HepG2 (cell line): ENCODE measurements at regions not wholly inside any gene's neighbourhood (a gene's known extent, or its start where the extent isn't known, plus 50 kb on each side); places are given as distances from the start of the nearest gene placed in this dataset.

Experiments used
- ATAC-seq: fragments of 200-7000 bp; cut with Tn5 transposase; 3 replicates; pipeline ENCODE4 v1.9.1; 2020; ENCODE audit warnings: mild to moderate bottlenecking, moderate library complexity
- BruUV-seq: library from RNA; stranded (reverse); fragments of 400-500 nt; replicated peaks from 2 replicates; lab custom pipeline; 2021; lab: Mats Ljungman, UMichigan
- CTCF ChIA-PET: fragments of 300-600 bp; formaldehyde crosslinking; extraction: SDS; loops from one replicate; lab custom pipeline; 2021; ENCODE audit warnings: low total read pairs, inconsistent platforms, low intra/inter-chr PET ratio; lab: Yijun Ruan, JAX
- POLR2A ChIA-PET: fragments of 350-600 bp; sonication (Branson Sonifier 250); formaldehyde crosslinking; loops from one replicate; lab custom pipeline; 2020; ENCODE audit warnings: antibody characterized with exemption, inconsistent platforms; lab: Yijun Ruan, JAX
- DNase-seq: peaks from one replicate; pipeline ENCODE4 v3.0.0-alpha.2; 2015; ENCODE audit warnings: low spot score
- FAIRE-seq: peaks from 3 replicates; lab custom pipeline; 2011; peaks lifted over from hg19 to GRCh38; lab: Jason Lieb, UNC
- H2AFZ ChIP-seq: one replicate; pipeline ENCODE4 v1.6.1; 2011; ENCODE audit warnings: low read length, inconsistent platforms
- H3K27ac ChIP-seq: fragments of 300-600 bp; 3 replicates; pipeline ENCODE4 v1.8.0; 2011; ENCODE audit warnings: mixed run types, mild to moderate bottlenecking, mixed read lengths, low read length, inconsistent platforms; ENCODE audit not compliant: insufficient read depth; ENCODE audit errors: extremely low read length
- H3K27me3 ChIP-seq, 2 experiments: fragments of 200-600 bp in 1 of 2; 2 replicates in 1 of 2; 3 replicates in 1 of 2; pipeline versions ENCODE4 v1.6.0 to v1.8.0; 2011; ENCODE audit warnings: low read length in 2 of 2, mild to moderate bottlenecking in 2 of 2, moderate library complexity in 2 of 2, inconsistent platforms in 1 of 2; ENCODE audit not compliant: insufficient read depth in 2 of 2, control insufficient read depth in 1 of 2
- H3K36me3 ChIP-seq, 2 experiments: fragments of 200-600 bp in 1 of 2; replicated peaks in 1 of 2; 2 replicates in 1 of 2; 3 replicates in 1 of 2; pipeline versions ENCODE4 v1.5.1 to v1.8.0; 2011; ENCODE audit warnings: low read length in 2 of 2, inconsistent platforms in 1 of 2; ENCODE audit not compliant: insufficient read depth in 2 of 2, control insufficient read depth in 1 of 2
- H3K4me1 ChIP-seq: 2 replicates; pipeline ENCODE4 v1.5.1; 2012; ENCODE audit warnings: low read length, inconsistent platforms; ENCODE audit not compliant: insufficient read depth
- H3K4me2 ChIP-seq: 2 replicates; pipeline ENCODE4 v1.6.0; 2011; ENCODE audit warnings: low read depth, low read length, inconsistent platforms
- H3K4me3 ChIP-seq, 3 experiments: fragments of 200-600 bp in 1 of 3; sonication (generic), shearing (Covaris generic) in 1 of 3; replicated peaks in 1 of 3; 2 replicates each; pipeline ENCODE4 v1.5.1; 2011 to 2016; ENCODE audit warnings: low read length in 3 of 3, inconsistent platforms in 2 of 3, low read depth in 2 of 3, mild to moderate bottlenecking in 2 of 3, control low read depth in 1 of 3, mixed read lengths in 1 of 3; ENCODE audit not compliant: insufficient read depth in 1 of 3
- H3K79me2 ChIP-seq: one replicate; pipeline ENCODE4 v1.6.1; 2011; ENCODE audit warnings: low read length, inconsistent platforms; ENCODE audit not compliant: insufficient read depth
- H3K9ac ChIP-seq: 2 replicates; pipeline ENCODE4 v1.6.0; 2011; ENCODE audit warnings: mild to moderate bottlenecking, low read depth, low read length, inconsistent platforms; ENCODE audit not compliant: insufficient read depth
- H3K9me3 ChIP-seq: 2 replicates; pipeline ENCODE4 v1.5.1; 2012; ENCODE audit warnings: mild to moderate bottlenecking, low read length
- H4K20me1 ChIP-seq: 2 replicates; pipeline ENCODE4 v1.6.0; 2011; ENCODE audit warnings: inconsistent platforms, mild to moderate bottlenecking, low read length, moderate library complexity; ENCODE audit not compliant: insufficient read depth
- MXI1 ChIP-seq: IDR thresholded peaks from 3 replicates; pipeline ENCODE4 v1.6.1; 2012; ENCODE audit warnings: low read depth, low read length, inconsistent platforms, borderline replicate concordance
- NR1H2 ChIP-seq: sonication (generic); formaldehyde crosslinking; IDR thresholded peaks from 2 replicates; pipeline ENCODE4 v1.8.1; 2022; ENCODE audit warnings: low read depth, missing genetic modification reagents, borderline replicate concordance
- ZC3H13 ChIP-seq: sonication (generic); formaldehyde crosslinking; IDR thresholded peaks from 2 replicates; pipeline ENCODE4 v1.8.1; 2023; ENCODE audit warnings: mild to moderate bottlenecking, missing genetic modification reagents, moderate library complexity
- ZFP36 ChIP-seq: fragments of 150-350 bp; IDR thresholded peaks from 2 replicates; pipeline ENCODE4 v1.6.1; 2018; ENCODE audit warnings: borderline replicate concordance, low read length, low read depth; ENCODE audit not compliant: partially characterized antibody
- ZSCAN20 ChIP-seq: sonication (generic); formaldehyde crosslinking; IDR thresholded peaks from 2 replicates; pipeline ENCODE4 v1.4.0; 2020; ENCODE audit warnings: missing genetic modification reagents, mild to moderate bottlenecking, borderline replicate concordance
- WGBS: methylation state at CpG from one replicate; pipeline ENCODE4 v1.1.6; 2017; ENCODE audit warnings: low lambda C conversion rate; 5-methylcytosine and 5-hydroxymethylcytosine counted together
- in situ Hi-C: cut with HindIII; loops from 2 replicates; pipeline ENCODE4 v1.10.0; 2017; ENCODE audit warnings: low pct_unique_long_range_greater_than_20kb; ENCODE audit not compliant: extremely low pct_ligation_motif_present
- intact Hi-C: fragments of 100-400 bp; cut with micrococcal nuclease; formaldehyde crosslinking; loops from one replicate; pipeline ENCODE4 v1.10.0; 2022; ENCODE audit not compliant: unreplicated experiment
- TF ChIP-seq, protein P1 (sequence below): sonication (generic); formaldehyde crosslinking; conservative IDR thresholded peaks from 2 replicates; pipeline ENCODE4 v1.8.0; 2022; ENCODE audit warnings: missing genetic modification reagents
- TF ChIP-seq, protein P2 (sequence below): sonication (generic); formaldehyde crosslinking; IDR thresholded peaks from 2 replicates; pipeline ENCODE4 v1.4.0; 2020; ENCODE audit warnings: mild to moderate bottlenecking, missing genetic modification reagents
- TF ChIP-seq, protein P3 (sequence below): sonication (generic); formaldehyde crosslinking; IDR thresholded peaks from 2 replicates; pipeline ENCODE4 v1.4.0; 2020; ENCODE audit warnings: missing genetic modification reagents

DNA sequence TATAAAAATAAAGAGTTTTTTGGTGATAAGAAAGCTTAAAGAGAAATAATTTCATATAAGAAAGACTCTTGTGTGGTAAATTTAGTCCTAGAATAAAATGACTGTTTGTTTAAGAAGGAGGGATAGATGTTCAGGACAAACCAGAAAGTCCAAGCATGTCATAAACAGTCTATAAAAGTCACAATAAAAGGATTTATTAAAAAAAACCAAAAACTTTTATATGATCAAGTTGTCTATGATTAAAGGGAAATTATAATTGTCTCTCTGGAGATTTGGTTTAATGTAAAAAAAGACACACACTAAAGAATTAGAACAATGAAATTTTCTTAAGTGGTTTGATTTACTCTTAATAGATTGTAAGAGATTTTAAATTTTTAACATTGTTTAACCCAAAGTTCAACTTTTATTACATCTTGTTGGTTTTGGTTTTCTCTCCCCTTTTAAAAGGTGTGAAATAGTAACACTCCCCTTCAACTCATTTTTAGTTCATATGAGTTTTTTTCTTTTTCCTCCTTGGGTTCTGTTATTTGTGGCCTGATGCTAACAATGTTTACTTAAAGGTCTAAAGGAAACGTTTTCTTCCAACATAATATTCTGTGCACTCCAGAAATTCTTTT, 89.7 kb downstream of the PDHA2 start:
- no peaks in the 10 kb centered on the region for H3K79me2 ChIP-seq
- WGBS: 0% methylated on average over 1 of the region's 1 CpG
- H3K9me3 ChIP-seq: peaks cover 85% of the 10 kb centered on the region
- H3K4me1 ChIP-seq: no peaks in the 10 kb centered on the region
- H3K4me3 ChIP-seq: no peak overlapping the region
- peak; percentile 36 for TF ChIP-seq ZFP36
- TF ChIP-seq, protein P1, sequence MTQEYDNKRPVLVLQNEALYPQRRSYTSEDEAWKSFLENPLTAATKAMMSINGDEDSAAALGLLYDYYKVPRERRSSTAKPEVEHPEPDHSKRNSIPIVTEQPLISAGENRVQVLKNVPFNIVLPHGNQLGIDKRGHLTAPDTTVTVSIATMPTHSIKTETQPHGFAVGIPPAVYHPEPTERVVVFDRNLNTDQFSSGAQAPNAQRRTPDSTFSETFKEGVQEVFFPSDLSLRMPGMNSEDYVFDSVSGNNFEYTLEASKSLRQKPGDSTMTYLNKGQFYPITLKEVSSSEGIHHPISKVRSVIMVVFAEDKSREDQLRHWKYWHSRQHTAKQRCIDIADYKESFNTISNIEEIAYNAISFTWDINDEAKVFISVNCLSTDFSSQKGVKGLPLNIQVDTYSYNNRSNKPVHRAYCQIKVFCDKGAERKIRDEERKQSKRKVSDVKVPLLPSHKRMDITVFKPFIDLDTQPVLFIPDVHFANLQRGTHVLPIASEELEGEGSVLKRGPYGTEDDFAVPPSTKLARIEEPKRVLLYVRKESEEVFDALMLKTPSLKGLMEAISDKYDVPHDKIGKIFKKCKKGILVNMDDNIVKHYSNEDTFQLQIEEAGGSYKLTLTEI (CRISPR knock-in tag): no peak
- no peaks in the 10 kb centered on the region for H3K36me3 ChIP-seq
- no peaks in the 10 kb centered on the region for H4K20me1 ChIP-seq
- in situ Hi-C loops: no loop called here
- FAIRE-seq: no peak
- H2AFZ ChIP-seq: no peak overlapping the region
- H3K4me2 ChIP-seq: no peak overlapping the region
- DNase-seq: no peak
- ChIA-PET CTCF (no interaction called here), POLR2A (no interaction called here)
- no peak overlapping the region for H3K27ac ChIP-seq
- intact Hi-C loops: no loop called here
- BruUV-seq: no TSS peak
- ATAC-seq: no peak
- no peak overlapping the region for H3K9ac ChIP-seq
- no peaks in the 10 kb centered on the region for H3K27me3 ChIP-seq

DNA sequence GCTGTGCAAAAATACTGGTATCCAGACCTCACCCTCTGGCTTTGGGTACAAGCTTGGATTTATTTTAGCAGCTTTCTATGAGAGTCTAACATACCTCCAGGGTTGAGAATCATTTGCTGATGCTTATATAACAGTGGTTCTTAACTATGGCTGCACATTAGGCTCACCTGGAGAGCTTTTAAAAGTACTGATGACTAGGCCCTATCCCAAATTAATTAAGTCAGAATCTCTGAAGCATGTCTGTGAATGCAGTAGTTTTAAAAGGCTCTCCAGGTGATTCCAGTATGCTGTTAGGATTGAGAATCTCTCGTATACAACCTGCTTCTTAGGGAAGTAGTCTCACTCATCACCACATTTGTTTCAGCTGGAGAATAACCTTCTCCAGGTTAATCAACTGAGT, 99.2 kb downstream of the PDHA2 start:
- H3K9me3 ChIP-seq: peaks cover 45% of the 10 kb centered on the region
- H3K4me2 ChIP-seq: no peak overlapping the region
- DNase-seq (no peak), ATAC-seq (no peak), FAIRE-seq (no peak)
- ChIA-PET CTCF (no interaction called here), POLR2A (no interaction called here)
- H3K36me3 ChIP-seq: no peaks in the 10 kb centered on the region
- intact Hi-C loops: no loop called here
- no TSS peak for BruUV-seq
- no peak overlapping the region for H3K4me3 ChIP-seq
- H3K27me3 ChIP-seq: no peaks in the 10 kb centered on the region
- no peak overlapping the region for H2AFZ ChIP-seq
- H3K79me2 ChIP-seq: no peaks in the 10 kb centered on the region
- 13% methylated on average over 1 of the region's 1 CpG for WGBS
- H4K20me1 ChIP-seq: no peaks in the 10 kb centered on the region
- in situ Hi-C loops: no loop called here
- no peak overlapping the region for H3K9ac ChIP-seq
- H3K4me1 ChIP-seq: no peaks in the 10 kb centered on the region
- H3K27ac ChIP-seq: no peak overlapping the region
- TF ChIP-seq MXI1 (no peak), ZC3H13 (no peak), ZSCAN20 (CRISPR knock-in tag) (no peak), NR1H2 (CRISPR knock-in tag) (no peak)
- TF ChIP-seq, protein P2, sequence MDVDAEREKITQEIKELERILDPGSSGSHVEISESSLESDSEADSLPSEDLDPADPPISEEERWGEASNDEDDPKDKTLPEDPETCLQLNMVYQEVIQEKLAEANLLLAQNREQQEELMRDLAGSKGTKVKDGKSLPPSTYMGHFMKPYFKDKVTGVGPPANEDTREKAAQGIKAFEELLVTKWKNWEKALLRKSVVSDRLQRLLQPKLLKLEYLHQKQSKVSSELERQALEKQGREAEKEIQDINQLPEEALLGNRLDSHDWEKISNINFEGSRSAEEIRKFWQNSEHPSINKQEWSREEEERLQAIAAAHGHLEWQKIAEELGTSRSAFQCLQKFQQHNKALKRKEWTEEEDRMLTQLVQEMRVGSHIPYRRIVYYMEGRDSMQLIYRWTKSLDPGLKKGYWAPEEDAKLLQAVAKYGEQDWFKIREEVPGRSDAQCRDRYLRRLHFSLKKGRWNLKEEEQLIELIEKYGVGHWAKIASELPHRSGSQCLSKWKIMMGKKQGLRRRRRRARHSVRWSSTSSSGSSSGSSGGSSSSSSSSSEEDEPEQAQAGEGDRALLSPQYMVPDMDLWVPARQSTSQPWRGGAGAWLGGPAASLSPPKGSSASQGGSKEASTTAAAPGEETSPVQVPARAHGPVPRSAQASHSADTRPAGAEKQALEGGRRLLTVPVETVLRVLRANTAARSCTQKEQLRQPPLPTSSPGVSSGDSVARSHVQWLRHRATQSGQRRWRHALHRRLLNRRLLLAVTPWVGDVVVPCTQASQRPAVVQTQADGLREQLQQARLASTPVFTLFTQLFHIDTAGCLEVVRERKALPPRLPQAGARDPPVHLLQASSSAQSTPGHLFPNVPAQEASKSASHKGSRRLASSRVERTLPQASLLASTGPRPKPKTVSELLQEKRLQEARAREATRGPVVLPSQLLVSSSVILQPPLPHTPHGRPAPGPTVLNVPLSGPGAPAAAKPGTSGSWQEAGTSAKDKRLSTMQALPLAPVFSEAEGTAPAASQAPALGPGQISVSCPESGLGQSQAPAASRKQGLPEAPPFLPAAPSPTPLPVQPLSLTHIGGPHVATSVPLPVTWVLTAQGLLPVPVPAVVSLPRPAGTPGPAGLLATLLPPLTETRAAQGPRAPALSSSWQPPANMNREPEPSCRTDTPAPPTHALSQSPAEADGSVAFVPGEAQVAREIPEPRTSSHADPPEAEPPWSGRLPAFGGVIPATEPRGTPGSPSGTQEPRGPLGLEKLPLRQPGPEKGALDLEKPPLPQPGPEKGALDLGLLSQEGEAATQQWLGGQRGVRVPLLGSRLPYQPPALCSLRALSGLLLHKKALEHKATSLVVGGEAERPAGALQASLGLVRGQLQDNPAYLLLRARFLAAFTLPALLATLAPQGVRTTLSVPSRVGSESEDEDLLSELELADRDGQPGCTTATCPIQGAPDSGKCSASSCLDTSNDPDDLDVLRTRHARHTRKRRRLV (CRISPR knock-in tag): no peak
- TF ChIP-seq, protein P3, sequence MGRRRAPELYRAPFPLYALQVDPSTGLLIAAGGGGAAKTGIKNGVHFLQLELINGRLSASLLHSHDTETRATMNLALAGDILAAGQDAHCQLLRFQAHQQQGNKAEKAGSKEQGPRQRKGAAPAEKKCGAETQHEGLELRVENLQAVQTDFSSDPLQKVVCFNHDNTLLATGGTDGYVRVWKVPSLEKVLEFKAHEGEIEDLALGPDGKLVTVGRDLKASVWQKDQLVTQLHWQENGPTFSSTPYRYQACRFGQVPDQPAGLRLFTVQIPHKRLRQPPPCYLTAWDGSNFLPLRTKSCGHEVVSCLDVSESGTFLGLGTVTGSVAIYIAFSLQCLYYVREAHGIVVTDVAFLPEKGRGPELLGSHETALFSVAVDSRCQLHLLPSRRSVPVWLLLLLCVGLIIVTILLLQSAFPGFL (CRISPR knock-in tag): no peak
